T-helper 17 cell (primary cell): ENCODE measurements at regions not wholly inside any gene's neighbourhood (a gene's known extent, or its start where the extent isn't known, plus 50 kb on each side); places are given as distances from the start of the nearest gene placed in this dataset.

Experiments
- ATAC-seq: fragments of 150-1000 bp; cut with Tn5 transposase; 2 replicates; pipeline ENCODE4 v1.10.0; 2021; ENCODE audit warnings: mild to moderate bottlenecking, moderate library complexity
- DNase-seq, 3 donors: peaks; one replicate each; pipeline versions ENCODE4 v3.0.0 to v3.0.0-alpha.2; 2020 to 2021
- H3K9me3 ChIP-seq: one replicate; pipeline ENCODE4 v1.7.0; 2013; ENCODE audit warnings: low read length, mild to moderate bottlenecking; ENCODE audit not compliant: control insufficient read depth, poor library complexity, severe bottlenecking
- H3K27ac Mint-ChIP-seq: one replicate; pipeline ENCODE4 v1.8.0; 2022; ENCODE audit warnings: mild to moderate bottlenecking, moderate library complexity, mixed read lengths
- H3K27me3 Mint-ChIP-seq: one replicate; pipeline ENCODE4 v1.8.0; 2022; ENCODE audit warnings: mixed read lengths
- H3K36me3 Mint-ChIP-seq: one replicate; pipeline ENCODE4 v1.8.0; 2022; ENCODE audit warnings: low read depth, mixed read lengths
- H3K4me1 Mint-ChIP-seq: one replicate; pipeline ENCODE4 v1.8.0; 2022; ENCODE audit warnings: mild to moderate bottlenecking, mixed read lengths
- H3K4me3 Mint-ChIP-seq: one replicate; pipeline ENCODE4 v1.8.0; 2022; ENCODE audit warnings: mild to moderate bottlenecking, moderate library complexity, mixed read lengths

DNA sequence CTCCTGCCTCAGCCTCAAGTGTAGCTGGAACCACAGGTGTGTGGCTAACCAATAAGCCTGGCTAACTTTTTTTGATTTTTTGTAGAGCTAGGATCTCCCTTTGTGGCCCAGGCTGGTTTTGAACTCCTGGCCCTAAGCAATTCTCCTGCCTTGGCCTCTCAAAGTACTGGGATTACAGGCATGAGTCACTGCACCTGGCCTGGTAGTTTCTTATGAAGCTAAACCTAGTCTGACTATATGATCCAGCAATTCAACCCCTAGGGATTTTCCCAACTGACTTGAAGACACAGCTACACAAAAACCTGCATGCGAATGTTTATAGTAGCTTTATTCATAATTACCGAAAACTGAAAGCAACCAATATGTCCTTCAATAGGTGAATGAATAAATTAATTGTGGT lies 176.2 kb upstream of the IRX3 start:
- H3K9me3 ChIP-seq: no peaks in the 10 kb centered on the region
- Mint-ChIP-seq H3K4me3 (no peak overlapping the region), H3K36me3 (no peaks in the 10 kb centered on the region), H3K27ac (no peak overlapping the region), H3K4me1 (no peaks in the 10 kb centered on the region), H3K27me3 (no peaks in the 10 kb centered on the region)
- DNase-seq (no peak), ATAC-seq (no peak)

- no peaks in the 10 kb centered on the region for H3K9me3 ChIP-seq
- Mint-ChIP-seq H3K27me3 (peaks cover 4% of the 10 kb centered on the region), H3K27ac (no peak overlapping the region), H3K36me3 (no peaks in the 10 kb centered on the region), H3K4me1 (no peaks in the 10 kb centered on the region), H3K4me3 (no peak overlapping the region)
- DNase-seq (no peak), ATAC-seq (no peak)
These were observed 175.6 kb upstream of the IRX3 start for GRCh38 chr16:54462151-54462651.

DNA sequence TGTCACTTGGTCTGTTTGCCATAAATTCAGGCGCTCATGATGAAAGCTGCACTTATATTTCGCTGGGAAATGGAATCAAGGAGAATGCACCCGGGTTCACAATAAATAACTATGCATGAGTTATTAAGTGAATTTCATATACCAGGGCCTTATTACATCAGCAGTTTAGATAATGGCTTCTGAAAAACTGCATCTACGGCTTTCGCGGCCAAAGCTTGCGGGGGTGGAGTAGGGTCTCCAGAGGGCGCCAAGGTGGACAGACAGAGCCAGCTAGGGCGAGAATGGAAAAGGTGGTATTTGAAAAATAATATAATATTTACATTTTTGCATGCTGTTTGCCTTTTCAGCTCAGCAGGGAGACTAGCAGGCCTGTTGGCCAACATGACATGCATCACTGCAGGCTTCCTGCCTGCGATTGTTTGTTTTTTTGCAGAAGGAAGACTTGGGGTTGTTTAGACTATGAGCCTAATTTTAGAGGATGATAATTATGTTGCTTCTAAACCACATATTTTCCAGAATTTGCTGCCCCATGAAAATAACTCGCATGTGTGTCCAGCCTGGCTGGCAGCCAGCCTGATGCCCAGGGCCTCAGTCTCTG lies 173.8 kb upstream of the IRX3 start:
- no peaks in the 10 kb centered on the region for H3K4me1 Mint-ChIP-seq
- H3K36me3 Mint-ChIP-seq: no peaks in the 10 kb centered on the region
- H3K27ac Mint-ChIP-seq: no peak overlapping the region

DNA sequence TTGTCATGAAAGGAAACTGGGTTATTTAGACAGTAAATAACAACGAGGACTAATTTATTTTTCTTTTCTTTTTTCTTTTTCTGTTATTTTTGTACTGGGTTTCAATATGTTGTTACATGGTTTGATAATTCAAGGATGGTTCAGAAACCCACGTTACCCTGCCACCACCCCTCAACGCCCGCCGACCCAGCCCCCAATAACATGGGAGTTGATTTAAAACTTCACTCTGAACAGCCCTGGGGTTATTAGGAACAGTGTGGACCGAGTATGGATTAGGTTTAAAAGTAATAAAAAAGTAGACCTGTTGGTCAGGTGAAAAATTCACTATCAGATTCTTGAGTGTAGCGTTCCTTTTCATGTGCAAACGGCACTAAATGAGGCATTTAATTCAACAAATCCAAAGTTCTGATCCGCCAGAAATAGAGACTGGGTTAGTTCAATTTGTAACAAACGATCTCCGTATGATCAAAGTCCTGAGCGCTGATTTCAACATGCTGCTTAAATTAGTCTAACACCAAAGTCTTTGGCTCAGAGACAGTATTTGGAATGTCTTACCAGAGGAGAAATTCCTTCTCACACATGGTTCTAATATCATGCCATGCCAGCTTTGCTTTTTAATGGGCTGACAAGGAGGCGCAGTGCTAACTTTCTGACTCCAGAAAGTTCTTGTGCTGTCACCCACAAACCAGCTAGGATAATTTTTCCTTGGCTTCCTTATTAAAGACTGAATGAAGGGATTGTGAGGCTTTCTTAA lies 173.1 kb upstream of the IRX3 start:
- no peaks in the 10 kb centered on the region for H3K9me3 ChIP-seq
- H3K4me1 Mint-ChIP-seq: no peaks in the 10 kb centered on the region
- no peak overlapping the region for H3K4me3 Mint-ChIP-seq
- DNase-seq: no peak
- no peak for ATAC-seq
- peaks cover 5% of the 10 kb centered on the region for H3K27me3 Mint-ChIP-seq
- no peaks in the 10 kb centered on the region for H3K36me3 Mint-ChIP-seq
- no peak overlapping the region for H3K27ac Mint-ChIP-seq

More for the DNA sequence above, 173.8 kb upstream of the IRX3 start:
- Mint-ChIP-seq H3K27me3 (peaks cover 5% of the 10 kb centered on the region), H3K4me3 (no peak overlapping the region)
- H3K9me3 ChIP-seq: no peaks in the 10 kb centered on the region
- no peak for DNase-seq
- ATAC-seq: no peak

- no peak for ATAC-seq
- Mint-ChIP-seq H3K4me1 (no peaks in the 10 kb centered on the region), H3K4me3 (no peak overlapping the region), H3K27me3 (peaks cover 5% of the 10 kb centered on the region), H3K27ac (no peak overlapping the region), H3K36me3 (no peaks in the 10 kb centered on the region)
- no peaks in the 10 kb centered on the region for H3K9me3 ChIP-seq
- no peak for DNase-seq
These were observed 172.3 kb upstream of the IRX3 start for GRCh38 chr16:54458923-54459322.

GRCh38 chr16:54456291-54456690 lies 169.7 kb upstream of the IRX3 start:
- ATAC-seq (no peak), DNase-seq (no peak)
- no peak overlapping the region for H3K27ac Mint-ChIP-seq
- no peaks in the 10 kb centered on the region for H3K9me3 ChIP-seq
- H3K4me1 Mint-ChIP-seq: no peaks in the 10 kb centered on the region
- H3K4me3 Mint-ChIP-seq: no peak overlapping the region
- no peaks in the 10 kb centered on the region for H3K36me3 Mint-ChIP-seq
- peaks cover 5% of the 10 kb centered on the region for H3K27me3 Mint-ChIP-seq

- Mint-ChIP-seq H3K4me3 (no peak overlapping the region), H3K36me3 (no peaks in the 10 kb centered on the region), H3K27me3 (peaks cover 5% of the 10 kb centered on the region), H3K27ac (no peak overlapping the region), H3K4me1 (no peaks in the 10 kb centered on the region)
- H3K9me3 ChIP-seq: no peaks in the 10 kb centered on the region
- DNase-seq (no peak), ATAC-seq (no peak)
These were observed 168.6 kb upstream of the IRX3 start for GRCh38 chr16:54455030-54455725.

DNA sequence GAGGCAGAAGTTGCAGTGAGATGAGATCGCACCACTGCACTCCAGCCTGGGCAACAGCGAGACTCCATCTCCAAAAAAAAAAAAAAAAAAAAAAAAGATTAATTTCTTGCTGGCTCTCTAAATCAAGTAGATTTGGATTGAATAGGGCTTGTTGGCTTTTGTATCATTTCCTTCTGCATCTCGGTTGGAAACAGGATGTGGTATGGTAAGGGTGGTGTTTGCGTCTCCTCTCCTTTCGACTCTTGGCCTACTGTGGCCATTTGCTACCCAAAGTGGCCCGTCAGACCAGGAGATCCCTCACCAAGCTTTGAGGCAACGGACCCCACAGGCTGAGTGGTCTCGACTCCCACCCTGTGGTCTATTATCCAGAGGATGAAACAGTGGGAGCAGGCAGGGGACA lies 168.0 kb upstream of the IRX3 start:
- H3K27me3 Mint-ChIP-seq: peaks cover 7% of the 10 kb centered on the region
- no peak for DNase-seq
- no peak overlapping the region for H3K4me3 Mint-ChIP-seq
- H3K4me1 Mint-ChIP-seq: no peaks in the 10 kb centered on the region
- H3K36me3 Mint-ChIP-seq: no peaks in the 10 kb centered on the region
- H3K9me3 ChIP-seq: no peaks in the 10 kb centered on the region
- ATAC-seq: no peak
- no peak overlapping the region for H3K27ac Mint-ChIP-seq

DNA sequence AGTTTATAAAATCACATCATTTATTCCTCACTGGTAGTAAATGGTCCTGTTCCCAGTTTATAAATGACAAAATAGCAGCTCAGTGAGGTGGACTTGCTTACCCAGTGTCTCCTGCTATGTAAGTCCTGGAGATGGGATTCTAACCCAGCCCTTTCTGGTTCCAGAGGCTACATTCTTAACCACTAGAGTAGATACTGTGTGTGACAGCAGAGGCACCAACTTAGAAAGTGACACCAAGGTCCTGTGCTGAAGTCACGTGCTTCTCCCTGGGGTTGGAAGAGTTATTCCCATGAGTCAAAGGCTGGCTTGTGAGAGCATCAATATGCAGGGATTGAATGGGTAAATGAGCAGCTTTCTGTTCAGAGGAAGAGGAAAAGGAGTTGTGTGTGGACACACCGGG lies 167.3 kb upstream of the IRX3 start:
- Mint-ChIP-seq H3K4me3 (no peak overlapping the region), H3K27me3 (peaks cover 13% of the 10 kb centered on the region), H3K36me3 (no peaks in the 10 kb centered on the region), H3K4me1 (no peaks in the 10 kb centered on the region), H3K27ac (no peak overlapping the region)
- DNase-seq: no peak
- H3K9me3 ChIP-seq: no peaks in the 10 kb centered on the region
- no peak for ATAC-seq

GRCh38 chr16:54447576-54448440 lies 161.2 kb upstream of the IRX3 start:
- Mint-ChIP-seq H3K4me1 (no peaks in the 10 kb centered on the region), H3K27ac (no peak overlapping the region), H3K36me3 (no peaks in the 10 kb centered on the region), H3K27me3 (peaks cover 28% of the 10 kb centered on the region), H3K4me3 (no peak overlapping the region)
- ATAC-seq (no peak), DNase-seq (no peak)
- H3K9me3 ChIP-seq: no peaks in the 10 kb centered on the region

DNA sequence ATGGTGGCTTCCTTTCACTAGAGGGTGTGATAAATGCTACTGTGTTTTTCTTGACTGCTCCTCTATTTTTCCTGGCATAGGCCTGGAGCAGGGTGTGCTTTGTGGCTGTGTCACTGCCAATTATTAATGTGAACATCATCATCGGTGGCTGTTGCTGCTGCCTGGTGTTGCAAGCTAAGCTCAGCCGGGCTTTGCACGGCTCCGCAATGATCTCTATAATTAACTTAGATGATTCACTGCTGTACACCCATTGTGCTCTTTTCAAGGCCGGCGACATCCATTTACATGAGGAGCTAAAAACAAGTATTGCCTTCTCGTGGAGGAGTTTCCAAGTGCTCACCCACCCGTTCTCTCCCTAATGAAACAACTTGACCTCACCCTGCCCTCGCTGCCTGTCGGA lies 160.1 kb upstream of the IRX3 start:
- no peaks in the 10 kb centered on the region for H3K9me3 ChIP-seq
- no peak overlapping the region for H3K27ac Mint-ChIP-seq
- H3K36me3 Mint-ChIP-seq: no peaks in the 10 kb centered on the region
- no peaks in the 10 kb centered on the region for H3K4me1 Mint-ChIP-seq
- no peak for DNase-seq
- no peak for ATAC-seq
- H3K27me3 Mint-ChIP-seq: peaks cover 28% of the 10 kb centered on the region
- H3K4me3 Mint-ChIP-seq: no peak overlapping the region

DNA sequence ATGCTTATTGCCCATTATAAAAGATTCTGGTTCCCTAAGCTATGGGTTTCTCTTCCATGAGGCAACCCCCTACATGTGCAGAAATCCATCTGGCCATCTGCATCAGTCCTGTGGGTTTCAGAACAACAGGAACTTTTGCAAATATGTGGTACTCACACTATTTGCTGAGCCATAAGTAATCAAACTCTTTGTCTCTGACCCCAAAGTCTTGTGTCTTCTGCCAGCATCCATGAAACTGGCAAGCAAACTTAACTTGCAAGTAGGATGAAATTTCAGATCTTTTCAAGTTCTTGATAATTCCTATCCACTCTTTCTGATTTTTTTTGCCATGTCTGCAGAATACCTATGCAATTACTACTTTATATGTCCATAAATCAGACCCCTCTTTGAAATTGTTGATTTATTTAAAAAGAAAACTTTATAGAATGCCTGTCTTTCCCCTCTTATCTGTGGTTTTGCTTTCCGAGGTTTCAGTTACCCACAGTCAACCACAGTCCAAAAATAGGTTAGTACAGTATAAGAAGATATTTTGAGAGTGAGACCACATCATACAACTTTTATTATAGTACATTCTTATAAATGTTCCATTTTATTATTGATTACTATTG lies 158.4 kb upstream of the IRX3 start:
- no peak for DNase-seq
- H3K4me1 Mint-ChIP-seq: no peaks in the 10 kb centered on the region
- ATAC-seq: no peak
- no peaks in the 10 kb centered on the region for H3K9me3 ChIP-seq
- H3K36me3 Mint-ChIP-seq: no peaks in the 10 kb centered on the region
- H3K4me3 Mint-ChIP-seq: no peak overlapping the region
- peaks cover 28% of the 10 kb centered on the region for H3K27me3 Mint-ChIP-seq
- H3K27ac Mint-ChIP-seq: no peak overlapping the region

GRCh38 chr16:54443839-54444238 lies 157.3 kb upstream of the IRX3 start:
- no peaks in the 10 kb centered on the region for H3K9me3 ChIP-seq
- DNase-seq (no peak), ATAC-seq (no peak)
- Mint-ChIP-seq H3K27ac (no peak overlapping the region), H3K4me1 (no peaks in the 10 kb centered on the region), H3K27me3 (peaks cover 20% of the 10 kb centered on the region), H3K36me3 (no peaks in the 10 kb centered on the region), H3K4me3 (no peak overlapping the region)
